B cell (primary cell): ENCODE measurements at regions not wholly inside any gene's neighbourhood (a gene's known extent, or its start where the extent isn't known, plus 50 kb on each side); places are given as distances from the start of the nearest gene placed in this dataset.

Source experiments
- ATAC-seq: fragments of 200-7000 bp; cut with Tn5 transposase; one replicate; pipeline ENCODE4 v1.10.0; 2021; ENCODE audit warnings: low read depth, mild to moderate bottlenecking, moderate number of reproducible peaks, moderate library complexity
- CTCF ChIA-PET: fragments of 350-600 bp; sonication (Branson Sonifier 250); formaldehyde crosslinking; loops from one replicate; lab custom pipeline; 2021; ENCODE audit warnings: antibody characterized with exemption, inconsistent platforms; lab: Charles Lee
- POLR2A ChIA-PET: fragments of 350-600 bp; sonication (Branson Sonifier 250); formaldehyde crosslinking; loops from one replicate; lab custom pipeline; 2021; ENCODE audit warnings: antibody characterized with exemption; lab: Charles Lee
- DNase-seq: peaks from one replicate; pipeline ENCODE4 v3.0.0; 2013
- H2AFZ ChIP-seq: 2 replicates; pipeline ENCODE4 v1.6.1; 2012; ENCODE audit warnings: mild to moderate bottlenecking, low read depth, low read length; ENCODE audit not compliant: insufficient read depth, poor library complexity, severe bottlenecking
- H3K27ac ChIP-seq, 2 donors: 1 replicate in 1 of 2; 2 replicates in 1 of 2; pipeline ENCODE4 v1.5.1; 2012 to 2013; ENCODE audit warnings: low read length in 2 of 2, mild to moderate bottlenecking in 2 of 2, moderate library complexity in 1 of 2
- H3K27me3 ChIP-seq, 4 experiments: fragments of 200-600 bp in 1 of 4; sonication (generic) in 1 of 4; replicated peaks in 1 of 4; 1 replicate in 2 of 4; 2 replicates in 2 of 4; pipeline versions ENCODE4 v1.6.1 to v1.7.0; 2013 to 2016; ENCODE audit warnings: low read length in 3 of 4, mild to moderate bottlenecking in 2 of 4, mixed read lengths in 1 of 4, moderate library complexity in 1 of 4; ENCODE audit not compliant: insufficient read depth in 4 of 4, control insufficient read depth in 3 of 4; ENCODE audit errors: control extremely low read depth in 1 of 4
- H3K36me3 ChIP-seq, 2 experiments: replicated peaks in 1 of 2; 1 replicate in 1 of 2; 2 replicates in 1 of 2; pipeline versions ENCODE4 v1.6.1 to v1.7.1; 2013; ENCODE audit warnings: low read length in 1 of 2; ENCODE audit not compliant: insufficient read depth in 2 of 2, control insufficient read depth in 1 of 2; ENCODE audit errors: control extremely low read depth in 1 of 2, extremely low read depth in 1 of 2
- H3K4me1 ChIP-seq, 2 donors: fragments of 200-600 bp in 1 of 2; sonication (generic) in 1 of 2; 1 replicate in 1 of 2; 2 replicates in 1 of 2; pipeline versions ENCODE4 v1.5.1 to v1.6.1; 2013 to 2017; ENCODE audit warnings: low read length in 2 of 2; ENCODE audit not compliant: control insufficient read depth in 2 of 2, insufficient read depth in 2 of 2
- H3K4me2 ChIP-seq: replicated peaks from 2 replicates; pipeline ENCODE3; 2012; ENCODE audit warnings: mild to moderate bottlenecking, low read depth, low read length; ENCODE audit not compliant: poor library complexity, severe bottlenecking
- H3K4me3 ChIP-seq, 5 experiments: fragments of 200-600 bp in 1 of 5; sonication (generic) in 1 of 5; 1 replicate in 3 of 5; 2 replicates in 2 of 5; pipeline versions ENCODE4 v1.5.1 to v1.7.0; 2011 to 2016; ENCODE audit warnings: low read length in 4 of 5, mild to moderate bottlenecking in 4 of 5, low read depth in 2 of 5, control low read depth in 1 of 5, moderate library complexity in 1 of 5; ENCODE audit not compliant: insufficient read depth in 1 of 5; ENCODE audit errors: control extremely low read depth in 1 of 5, extremely low read depth in 1 of 5
- H3K79me2 ChIP-seq: fragments of 200-600 bp; sonication (generic); one replicate; pipeline ENCODE4 v1.6.0; 2016; ENCODE audit warnings: low read length; ENCODE audit not compliant: control insufficient read depth, insufficient read depth
- H3K9ac ChIP-seq: fragments of 200-600 bp; sonication (generic); 2 replicates; pipeline ENCODE4 v1.6.1; 2017; ENCODE audit warnings: mild to moderate bottlenecking, low read length, moderate library complexity
- H3K9me3 ChIP-seq, 3 donors: one replicate each; pipeline versions ENCODE4 v1.6.1 to v1.7.1; 2013; ENCODE audit warnings: low read length in 2 of 3; ENCODE audit not compliant: control insufficient read depth in 2 of 3, insufficient read depth in 1 of 3; ENCODE audit errors: control extremely low read depth in 1 of 3
- H4K20me1 ChIP-seq: 2 replicates; pipeline ENCODE4 v1.6.0; 2012; ENCODE audit warnings: mild to moderate bottlenecking, low read length; ENCODE audit not compliant: insufficient read depth, control insufficient read depth, poor library complexity, severe bottlenecking
- H3K27ac Mint-ChIP-seq: one replicate; pipeline ENCODE4 v1.8.0; 2021; ENCODE audit warnings: mixed read lengths
- H3K27me3 Mint-ChIP-seq: one replicate; pipeline ENCODE4 v1.8.0; 2021; ENCODE audit warnings: mixed read lengths
- H3K4me1 Mint-ChIP-seq: one replicate; pipeline ENCODE4 v1.8.0; 2021; ENCODE audit warnings: mixed read lengths
- H3K4me3 Mint-ChIP-seq: one replicate; pipeline ENCODE4 v1.8.0; 2021; ENCODE audit warnings: mixed read lengths
- H3K9me3 Mint-ChIP-seq: one replicate; pipeline ENCODE4 v1.8.0; 2022; ENCODE audit warnings: mixed read lengths; ENCODE audit not compliant: insufficient read depth
- CTCF ChIP-seq: fragments of 200-600 bp; IDR thresholded peaks from one replicate; pipeline ENCODE4 v1.8.0; 2022; ENCODE audit warnings: antibody characterized with exemption, mild to moderate bottlenecking
- EZH2 ChIP-seq: IDR thresholded peaks from 2 replicates; pipeline ENCODE4 v1.6.1; 2012; ENCODE audit warnings: borderline replicate concordance, low read depth, mild to moderate bottlenecking, moderate library complexity, low read length; ENCODE audit not compliant: insufficient read depth, poor library complexity, severe bottlenecking
- WGBS: methylation state at CpG from one replicate; pipeline ENCODE4 v1.1.5; 2013; ENCODE audit warnings: missing lambda C conversion rate; ENCODE audit not compliant: insufficient coverage; 5-methylcytosine and 5-hydroxymethylcytosine counted together
- intact Hi-C: fragments of 100-400 bp; cut with micrococcal nuclease; formaldehyde crosslinking; loops from one replicate; pipeline ENCODE4 v1.10.0; 2022

GRCh38 chr2:5089409-5089808, 602.8 kb upstream of the SOX11 start:
- Histone ChIP-seq H3K4me3 (no peak overlapping the region), H4K20me1 (no peaks in the 10 kb centered on the region), H2AFZ (no peak overlapping the region), H3K4me2 (no peak overlapping the region), H3K27ac (no peak overlapping the region), H3K9ac (no peak overlapping the region), H3K4me1 (no peaks in the 10 kb centered on the region), H3K36me3 (no peaks in the 10 kb centered on the region), H3K79me2 (no peaks in the 10 kb centered on the region), H3K9me3 (peaks cover 0 to 3% (median 0%) of the 10 kb centered on the region in 3 donors), H3K27me3 (no peaks in the 10 kb centered on the region)
- no peak for TF ChIP-seq CTCF
- TF ChIP-seq EZH2, result no peak
- intact Hi-C loops, result no loop called here
- DNase-seq (no peak), ATAC-seq (no peak)
- H3K27ac Mint-ChIP-seq, result no peak overlapping the region
- WGBS, result 93% methylated on average over 4 of the region's 5 CpGs
- H3K4me1 Mint-ChIP-seq, result no peaks in the 10 kb centered on the region
- H3K9me3 Mint-ChIP-seq, result no peaks in the 10 kb centered on the region
- no peak overlapping the region for H3K4me3 Mint-ChIP-seq
- ChIA-PET CTCF (no interaction called here), POLR2A (no interaction called here)
- no peaks in the 10 kb centered on the region for H3K27me3 Mint-ChIP-seq

- Histone ChIP-seq H3K27ac (no peak overlapping the region), H3K9me3 (peaks cover 0 to 3% (median 0%) of the 10 kb centered on the region in 3 donors), H3K4me3 (no peak overlapping the region), H3K4me1 (no peaks in the 10 kb centered on the region), H3K9ac (no peak overlapping the region), H4K20me1 (no peaks in the 10 kb centered on the region), H3K27me3 (no peaks in the 10 kb centered on the region), H3K4me2 (no peak overlapping the region), H3K36me3 (no peaks in the 10 kb centered on the region), H2AFZ (no peak overlapping the region), H3K79me2 (no peaks in the 10 kb centered on the region)
- CTCF ChIA-PET, result no interaction called here
- TF ChIP-seq EZH2 (no peak), CTCF (no peak)
- POLR2A ChIA-PET, result no interaction called here
- intact Hi-C loops, result no loop called here
- peaks cover 5% of the 10 kb centered on the region for H3K9me3 Mint-ChIP-seq
- no peak overlapping the region for H3K4me3 Mint-ChIP-seq
- H3K4me1 Mint-ChIP-seq, result no peaks in the 10 kb centered on the region
- no peak overlapping the region for H3K27ac Mint-ChIP-seq
- ATAC-seq (no peak), DNase-seq (no peak)
- no peaks in the 10 kb centered on the region for H3K27me3 Mint-ChIP-seq
Measured at GRCh38 chr2:5093056-5093455, 599.1 kb upstream of the SOX11 start.
